ENCODE measurements at regions not wholly inside any gene's neighbourhood (a gene's known extent, or its start where the extent isn't known, plus 50 kb on each side); places are given as distances from the start of the nearest gene placed in this dataset.
"Not testable (repeated sequence)": the region's sequence is repeated elsewhere in the genome, so short reads cannot be mapped to it uniquely, and the experiment has no call there.

- not testable (repeated sequence) for TF ChIP-seq CTCF (IDR thresholded peaks at IDR 0.05 in 8 of 11, conservative IDR thresholded peaks at IDR 0.05 in 3 of 11); POLR2A (IDR thresholded peaks at IDR 0.05); POLR2AphosphoS5 (IDR thresholded peaks at IDR 0.05)
Measured at GRCh38 chr1:20408133-20408650, 77.8 kb downstream of the CAMK2N1 start.
